HEK293 (cell line): ENCODE measurements at regions not wholly inside any gene's neighbourhood (a gene's known extent, or its start where the extent isn't known, plus 50 kb on each side); places are given as distances from the start of the nearest gene placed in this dataset.

Experiments
- CTCF ChIA-PET: fragments of 350-600 bp; formaldehyde crosslinking; extraction: SDS; loops from one replicate; lab custom pipeline; 2021; ENCODE audit warnings: antibody characterized with exemption; lab: Yijun Ruan, JAX
- POLR2A ChIA-PET: fragments of 300-600 bp; formaldehyde crosslinking; extraction: SDS; loops from one replicate; lab custom pipeline; 2020; ENCODE audit warnings: antibody characterized with exemption, inconsistent platforms; lab: Yijun Ruan, JAX
- H3K27ac ChIP-seq: fragments of 200-500 bp; sonication (Bioruptor generic); 2 replicates; pipeline ENCODE4 v1.5.1; 2014; ENCODE audit warnings: low read depth, low read length, control low read depth, inconsistent platforms; ENCODE audit errors: extremely low read depth
- H3K36me3 ChIP-seq, 2 experiments: fragments of 200-500 bp in 1 of 2; sonication (Bioruptor generic) in 1 of 2; 1 replicate in 1 of 2; 2 replicates in 1 of 2; pipeline ENCODE4 v1.5.1; 2014 to 2017; ENCODE audit warnings: inconsistent platforms in 2 of 2, low read length in 2 of 2; ENCODE audit not compliant: control insufficient read depth in 2 of 2, insufficient read depth in 1 of 2
- H3K4me1 ChIP-seq: fragments of 200-500 bp; sonication (Bioruptor generic); 2 replicates; pipeline ENCODE4 v1.5.1; 2014; ENCODE audit warnings: mild to moderate bottlenecking, low read length, inconsistent platforms; ENCODE audit not compliant: control insufficient read depth, insufficient read depth
- H3K4me3 ChIP-seq: 2 replicates; pipeline ENCODE4 v1.5.1; 2011; ENCODE audit warnings: low read depth, mild to moderate bottlenecking, control low read depth, low read length, moderate library complexity
- H3K9me3 ChIP-seq: fragments of 200-500 bp; sonication (Bioruptor generic); 2 replicates; pipeline ENCODE4 v1.5.1; 2014; ENCODE audit warnings: low read depth, low read length, inconsistent platforms; ENCODE audit not compliant: control insufficient read depth, insufficient read depth
- GLI2 ChIP-seq: fragments of 450-650 bp; formaldehyde crosslinking; IDR thresholded peaks from 2 replicates; pipeline ENCODE4; 2017; ENCODE audit warnings: missing biosample characterization, missing genetic modification characterization, low read depth, borderline replicate concordance
- GLI4 ChIP-seq: fragments of 450-650 bp; formaldehyde crosslinking; IDR thresholded peaks from 2 replicates; pipeline ENCODE4 v1.5.1; 2016; ENCODE audit warnings: missing biosample characterization, missing genetic modification characterization
- KLF1 ChIP-seq: fragments of 450-650 bp; formaldehyde crosslinking; IDR thresholded peaks from 2 replicates; pipeline ENCODE4 v1.5.1; 2016; ENCODE audit warnings: missing biosample characterization, missing genetic modification characterization
- OSR2 ChIP-seq: fragments of 450-650 bp; formaldehyde crosslinking; IDR thresholded peaks from 2 replicates; pipeline ENCODE4 v1.5.1; 2016; ENCODE audit warnings: missing biosample characterization, missing genetic modification characterization
- SCRT1 ChIP-seq: fragments of 450-650 bp; formaldehyde crosslinking; IDR thresholded peaks from 2 replicates; pipeline ENCODE4 v1.5.1; 2016; ENCODE audit warnings: missing biosample characterization, missing genetic modification characterization, borderline replicate concordance
- TCF7L2 ChIP-seq: IDR thresholded peaks from 2 replicates; pipeline ENCODE4 v1.6.1; 2011; ENCODE audit warnings: low read depth, mild to moderate bottlenecking, inconsistent platforms, low read length, moderate library complexity, borderline replicate concordance
- WT1 ChIP-seq: fragments of 450-650 bp; formaldehyde crosslinking; IDR thresholded peaks from 2 replicates; pipeline ENCODE4 v1.5.1; 2016; ENCODE audit warnings: missing biosample characterization, missing genetic modification characterization
- ZBTB21 ChIP-seq: fragments of 450-650 bp; formaldehyde crosslinking; IDR thresholded peaks from 2 replicates; pipeline ENCODE4 v1.5.1; 2017; ENCODE audit warnings: missing biosample characterization, missing genetic modification characterization
- ZNF121 ChIP-seq: fragments of 450-650 bp; formaldehyde crosslinking; IDR thresholded peaks from 2 replicates; pipeline ENCODE4 v1.5.1; 2016; ENCODE audit warnings: missing biosample characterization, missing genetic modification characterization
- ZNF16 ChIP-seq: fragments of 450-650 bp; formaldehyde crosslinking; IDR thresholded peaks from 2 replicates; pipeline ENCODE4 v1.5.1; 2016; ENCODE audit warnings: low read depth, missing biosample characterization, missing genetic modification characterization
- ZNF169 ChIP-seq: fragments of 450-650 bp; formaldehyde crosslinking; IDR thresholded peaks from 2 replicates; pipeline ENCODE4 v1.5.1; 2016; ENCODE audit warnings: missing biosample characterization, missing genetic modification characterization
- ZNF274 ChIP-seq, 2 experiments: fragments of 200-500 bp in 1 of 2; fragments of 450-650 bp in 1 of 2; sonication (Bioruptor generic) in 1 of 2; formaldehyde crosslinking in 1 of 2; IDR thresholded peaks; 2 replicates each; pipeline versions ENCODE4 v1.5.1 to v1.6.1; 2014 to 2016; ENCODE audit warnings: borderline replicate concordance in 1 of 2, inconsistent platforms in 1 of 2, low read length in 1 of 2, missing biosample characterization in 1 of 2, missing genetic modification characterization in 1 of 2
- ZNF302 ChIP-seq: fragments of 450-650 bp; formaldehyde crosslinking; IDR thresholded peaks from 2 replicates; pipeline ENCODE4 v1.5.1; 2016; ENCODE audit warnings: missing biosample characterization, missing genetic modification characterization, low read depth
- ZNF423 ChIP-seq: fragments of 450-650 bp; formaldehyde crosslinking; IDR thresholded peaks from 2 replicates; pipeline ENCODE4 v1.5.1; 2016; ENCODE audit warnings: missing biosample characterization, missing genetic modification characterization
- ZNF530 ChIP-seq: fragments of 450-650 bp; formaldehyde crosslinking; IDR thresholded peaks from 2 replicates; pipeline ENCODE4 v1.5.1; 2016; ENCODE audit warnings: low read depth, missing biosample characterization, missing genetic modification characterization
- ZNF580 ChIP-seq: fragments of 450-650 bp; formaldehyde crosslinking; IDR thresholded peaks from 2 replicates; pipeline ENCODE4 v1.5.1; 2016; ENCODE audit warnings: missing biosample characterization, missing genetic modification characterization
- ZNF654 ChIP-seq: fragments of 450-650 bp; formaldehyde crosslinking; IDR thresholded peaks from 2 replicates; pipeline ENCODE4 v1.5.1; 2016; ENCODE audit warnings: low read depth, missing biosample characterization, missing genetic modification characterization
- ZNF785 ChIP-seq: fragments of 450-650 bp; formaldehyde crosslinking; IDR thresholded peaks from 2 replicates; pipeline ENCODE4 v1.5.1; 2016; ENCODE audit warnings: missing biosample characterization, missing genetic modification characterization
- ZNF843 ChIP-seq: fragments of 450-650 bp; formaldehyde crosslinking; IDR thresholded peaks from 2 replicates; pipeline ENCODE4 v1.5.1; 2016; ENCODE audit warnings: missing biosample characterization, missing genetic modification characterization
- ZSCAN16 ChIP-seq: fragments of 450-650 bp; formaldehyde crosslinking; IDR thresholded peaks from 2 replicates; pipeline ENCODE4 v1.5.1; 2016; ENCODE audit warnings: missing biosample characterization, missing genetic modification characterization
- TF ChIP-seq, protein P1 (sequence below): fragments of 450-650 bp; formaldehyde crosslinking; IDR thresholded peaks from 2 replicates; pipeline ENCODE4 v1.5.1; 2017; ENCODE audit warnings: missing biosample characterization, missing genetic modification characterization
- TF ChIP-seq, protein P2 (sequence below): fragments of 450-650 bp; formaldehyde crosslinking; IDR thresholded peaks from 2 replicates; pipeline ENCODE4 v1.5.1; 2017; ENCODE audit warnings: missing biosample characterization, missing genetic modification characterization

DNA sequence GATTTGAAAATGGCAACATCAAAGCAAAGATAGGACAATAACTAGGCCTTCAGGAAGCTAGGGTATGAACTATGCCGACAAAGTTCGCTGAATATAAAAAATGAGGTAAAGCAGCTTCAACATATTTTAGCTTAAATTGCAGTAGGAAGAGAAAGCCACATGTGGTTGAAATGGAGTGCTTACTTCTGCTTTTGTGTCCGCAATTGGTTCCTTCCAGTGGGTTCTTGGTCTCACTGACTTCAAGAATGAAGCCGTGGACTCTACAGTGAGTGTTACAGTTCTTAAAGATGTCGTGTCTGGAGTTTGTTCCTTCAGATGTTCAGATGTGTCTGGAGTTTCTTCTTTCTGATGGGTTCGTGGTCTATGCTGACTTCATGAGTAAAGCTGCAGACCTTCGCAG lies 95.2 kb downstream of the APTX start:
- no peak for TF ChIP-seq ZNF16 (tag by site-specific recombination)
- TF ChIP-seq ZNF785 (tag by site-specific recombination) = no peak
- TF ChIP-seq ZNF121 = no peak
- TF ChIP-seq SCRT1 (tag by site-specific recombination) = no peak
- no peak for TF ChIP-seq TCF7L2
- TF ChIP-seq ZSCAN16 (tag by site-specific recombination) = no peak
- TF ChIP-seq ZNF654 (tag by site-specific recombination) = no peak
- TF ChIP-seq ZNF274 (IDR thresholded peaks at IDR 0.05; ENCODE audit: low read length) = no peak
- no peak for TF ChIP-seq ZNF274 (tag by site-specific recombination; IDR thresholded peaks at IDR 0.05; ENCODE audit: borderline replicate concordance)
- no peak for TF ChIP-seq OSR2 (tag by site-specific recombination)
- TF ChIP-seq ZNF302 = no peak
- no peak for TF ChIP-seq ZBTB21 (tag by site-specific recombination)
- no peak for TF ChIP-seq ZNF843 (tag by site-specific recombination)
- TF ChIP-seq ZNF423 (tag by site-specific recombination) = no peak
- no peak for TF ChIP-seq ZNF580
- TF ChIP-seq ZNF530 (tag by site-specific recombination) = no peak
- TF ChIP-seq GLI2 (tag by site-specific recombination) = no peak
- TF ChIP-seq, protein P1, sequence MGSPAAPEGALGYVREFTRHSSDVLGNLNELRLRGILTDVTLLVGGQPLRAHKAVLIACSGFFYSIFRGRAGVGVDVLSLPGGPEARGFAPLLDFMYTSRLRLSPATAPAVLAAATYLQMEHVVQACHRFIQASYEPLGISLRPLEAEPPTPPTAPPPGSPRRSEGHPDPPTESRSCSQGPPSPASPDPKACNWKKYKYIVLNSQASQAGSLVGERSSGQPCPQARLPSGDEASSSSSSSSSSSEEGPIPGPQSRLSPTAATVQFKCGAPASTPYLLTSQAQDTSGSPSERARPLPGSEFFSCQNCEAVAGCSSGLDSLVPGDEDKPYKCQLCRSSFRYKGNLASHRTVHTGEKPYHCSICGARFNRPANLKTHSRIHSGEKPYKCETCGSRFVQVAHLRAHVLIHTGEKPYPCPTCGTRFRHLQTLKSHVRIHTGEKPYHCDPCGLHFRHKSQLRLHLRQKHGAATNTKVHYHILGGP = no peak
- no peak for TF ChIP-seq WT1 (tag by site-specific recombination)
- Histone ChIP-seq H3K27ac (no peak overlapping the region), H3K9me3 (no peaks in the 10 kb centered on the region), H3K4me3 (no peak overlapping the region), H3K36me3 (no peaks in the 10 kb centered on the region), H3K4me1 (no peaks in the 10 kb centered on the region)
- ChIA-PET POLR2A (no interaction called here), CTCF (no interaction called here)

GRCh38 chr9:32915802-32916201 lies 85.6 kb downstream of the APTX start:
- POLR2A ChIA-PET = no interaction called here
- no peak overlapping the region for H3K27ac ChIP-seq
- no peaks in the 10 kb centered on the region for H3K4me1 ChIP-seq
- H3K4me3 ChIP-seq = no peak overlapping the region
- H3K36me3 ChIP-seq = no peaks in the 10 kb centered on the region
- CTCF ChIA-PET = no interaction called here
- H3K9me3 ChIP-seq = no peaks in the 10 kb centered on the region
- TF ChIP-seq, protein P2, sequence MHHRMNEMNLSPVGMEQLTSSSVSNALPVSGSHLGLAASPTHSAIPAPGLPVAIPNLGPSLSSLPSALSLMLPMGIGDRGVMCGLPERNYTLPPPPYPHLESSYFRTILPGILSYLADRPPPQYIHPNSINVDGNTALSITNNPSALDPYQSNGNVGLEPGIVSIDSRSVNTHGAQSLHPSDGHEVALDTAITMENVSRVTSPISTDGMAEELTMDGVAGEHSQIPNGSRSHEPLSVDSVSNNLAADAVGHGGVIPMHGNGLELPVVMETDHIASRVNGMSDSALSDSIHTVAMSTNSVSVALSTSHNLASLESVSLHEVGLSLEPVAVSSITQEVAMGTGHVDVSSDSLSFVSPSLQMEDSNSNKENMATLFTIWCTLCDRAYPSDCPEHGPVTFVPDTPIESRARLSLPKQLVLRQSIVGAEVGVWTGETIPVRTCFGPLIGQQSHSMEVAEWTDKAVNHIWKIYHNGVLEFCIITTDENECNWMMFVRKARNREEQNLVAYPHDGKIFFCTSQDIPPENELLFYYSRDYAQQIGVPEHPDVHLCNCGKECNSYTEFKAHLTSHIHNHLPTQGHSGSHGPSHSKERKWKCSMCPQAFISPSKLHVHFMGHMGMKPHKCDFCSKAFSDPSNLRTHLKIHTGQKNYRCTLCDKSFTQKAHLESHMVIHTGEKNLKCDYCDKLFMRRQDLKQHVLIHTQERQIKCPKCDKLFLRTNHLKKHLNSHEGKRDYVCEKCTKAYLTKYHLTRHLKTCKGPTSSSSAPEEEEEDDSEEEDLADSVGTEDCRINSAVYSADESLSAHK (tag by site-specific recombination) = no peak
- TF ChIP-seq KLF1 (tag by site-specific recombination) = no peak
- no peak for TF ChIP-seq ZNF169
- TF ChIP-seq GLI4 (tag by site-specific recombination) = no peak
